OCI-LY7 (cell line): ENCODE measurements at regions not wholly inside any gene's neighbourhood (a gene's known extent, or its start where the extent isn't known, plus 50 kb on each side); places are given as distances from the start of the nearest gene placed in this dataset.

Experiments
- BruUV-seq: library from RNA; stranded (reverse); fragments of 400-500 nt; replicated peaks from 2 replicates; lab custom pipeline; 2021; lab: Mats Ljungman, UMichigan
- CTCF ChIA-PET: fragments of 300-600 bp; sonication (Branson Sonifier 250); formaldehyde crosslinking; loops from one replicate; lab custom pipeline; 2022; ENCODE audit warnings: antibody characterized with exemption; ENCODE audit not compliant: unreplicated experiment; lab: Charles Lee
- POLR2A ChIA-PET: fragments of 300-600 bp; sonication (Branson Sonifier 250); formaldehyde crosslinking; loops from one replicate; lab custom pipeline; 2022; ENCODE audit warnings: antibody characterized with exemption; lab: Charles Lee
- DNase-seq: peaks from one replicate; pipeline ENCODE4 v3.0.0-alpha.2; 2015; ENCODE audit warnings: low spot score
- H2AFZ ChIP-seq: fragments of 200-600 bp; sonication (generic), shearing (Covaris generic); 2 replicates; pipeline ENCODE4 v1.6.1; 2014; ENCODE audit warnings: mild to moderate bottlenecking, antibody characterized with exemption, low read length, moderate library complexity
- H3K27ac ChIP-seq: fragments of 200-600 bp; sonication (generic); 2 replicates; pipeline ENCODE4 v1.5.1; 2014; ENCODE audit warnings: mixed run types, low read depth, mild to moderate bottlenecking, moderate library complexity, low read length, inconsistent platforms; ENCODE audit not compliant: poor library complexity, severe bottlenecking
- H3K36me3 ChIP-seq: fragments of 200-600 bp; sonication (generic); 2 replicates; pipeline ENCODE4 v1.6.1; 2014; ENCODE audit warnings: mild to moderate bottlenecking, antibody characterized with exemption, low read length, moderate library complexity, mixed read lengths; ENCODE audit not compliant: insufficient read depth
- H3K4me1 ChIP-seq: fragments of 200-600 bp; sonication (generic); 2 replicates; pipeline ENCODE4 v1.5.1; 2014; ENCODE audit warnings: mild to moderate bottlenecking, low read length; ENCODE audit not compliant: insufficient read depth, poor library complexity, severe bottlenecking
- H3K4me2 ChIP-seq: fragments of 200-600 bp; sonication (generic); 2 replicates; pipeline ENCODE4 v1.6.1; 2014; ENCODE audit warnings: mild to moderate bottlenecking, low read length
- H3K4me3 ChIP-seq: fragments of 200-600 bp; sonication (generic); 2 replicates; pipeline ENCODE4 v1.5.1; 2014; ENCODE audit warnings: mild to moderate bottlenecking, low read depth, low read length; ENCODE audit not compliant: poor library complexity, severe bottlenecking
- H3K79me2 ChIP-seq: fragments of 200-600 bp; sonication (generic); 2 replicates; pipeline ENCODE4 v1.6.1; 2016; ENCODE audit warnings: low read depth, mild to moderate bottlenecking, low read length, moderate library complexity, mixed read lengths; ENCODE audit not compliant: insufficient read depth
- H3K9me2 ChIP-seq: fragments of 200-600 bp; sonication (generic); 2 replicates; pipeline ENCODE4 v1.6.1; 2016; ENCODE audit warnings: mild to moderate bottlenecking, low read length, mixed read lengths; ENCODE audit not compliant: insufficient read depth
- H3K9me3 ChIP-seq: fragments of 200-600 bp; sonication (generic); 2 replicates; pipeline ENCODE4 v1.6.1; 2014; ENCODE audit warnings: mild to moderate bottlenecking, mixed run types, low read length, mixed read lengths
- H4K20me1 ChIP-seq: fragments of 200-600 bp; sonication (generic); 2 replicates; pipeline ENCODE4 v1.6.1; 2014; ENCODE audit warnings: mild to moderate bottlenecking, antibody characterized with exemption, low read length, moderate library complexity, mixed read lengths; ENCODE audit not compliant: insufficient read depth
- CTCF ChIP-seq: fragments of 200-600 bp; sonication (generic); conservative IDR thresholded peaks from 2 replicates; pipeline ENCODE4 v1.5.1; 2014; ENCODE audit warnings: mild to moderate bottlenecking, antibody characterized with exemption, low read length, moderate library complexity, mixed read lengths
- EZH2phosphoT487 ChIP-seq: fragments of 200-600 bp; sonication (generic); IDR thresholded peaks from 2 replicates; pipeline ENCODE4 v1.6.1; 2018; ENCODE audit warnings: low read depth, borderline replicate concordance, mild to moderate bottlenecking, mixed run types, antibody characterized with exemption, low read length, moderate library complexity, mixed read lengths
- intact Hi-C: fragments of 100-400 bp; cut with micrococcal nuclease; formaldehyde crosslinking; loops from one replicate; pipeline ENCODE4 v1.10.0; 2022; ENCODE audit not compliant: unreplicated experiment

- DNase-seq = no peak
- H3K79me2 ChIP-seq = no peaks in the 10 kb centered on the region
- CTCF ChIA-PET = no interaction called here
- no peak overlapping the region for H2AFZ ChIP-seq
- H3K4me2 ChIP-seq = no peak overlapping the region
- H3K27ac ChIP-seq = no peak overlapping the region
- no peak overlapping the region for H3K4me3 ChIP-seq
- H3K4me1 ChIP-seq = no peaks in the 10 kb centered on the region
- intact Hi-C loops = no loop called here
- H3K36me3 ChIP-seq = no peaks in the 10 kb centered on the region
- H3K9me2 ChIP-seq = no peaks in the 10 kb centered on the region
- POLR2A ChIA-PET = no interaction called here
- BruUV-seq = no TSS peak
- H3K9me3 ChIP-seq = no peaks in the 10 kb centered on the region
- H4K20me1 ChIP-seq = no peaks in the 10 kb centered on the region
- TF ChIP-seq EZH2phosphoT487 (no peak), CTCF (no peak)
These were observed 77.9 kb upstream of the SLC66A3 start for GRCh38 chr2:11077411-11077810.

- no peaks in the 10 kb centered on the region for H3K4me1 ChIP-seq
- intact Hi-C loops = no loop called here
- H3K4me2 ChIP-seq = no peak overlapping the region
- no peaks in the 10 kb centered on the region for H3K9me3 ChIP-seq
- no TSS peak for BruUV-seq
- no peaks in the 10 kb centered on the region for H3K79me2 ChIP-seq
- TF ChIP-seq CTCF = no peak
- no peak for TF ChIP-seq EZH2phosphoT487
- no peak overlapping the region for H3K4me3 ChIP-seq
- DNase-seq = no peak
- no peaks in the 10 kb centered on the region for H4K20me1 ChIP-seq
- H2AFZ ChIP-seq = no peak overlapping the region
- no peak overlapping the region for H3K27ac ChIP-seq
- H3K36me3 ChIP-seq = no peaks in the 10 kb centered on the region
- H3K9me2 ChIP-seq = no peaks in the 10 kb centered on the region
- POLR2A ChIA-PET = interaction anchor here (0.8 kb wide), 1 partner anchor 23 kb away, joined by 3 read pairs; no protein-coding TSS in a partner anchor
- CTCF ChIA-PET = no interaction called here
These were observed 76.0 kb upstream of the SLC66A3 start for GRCh38 chr2:11079136-11079824.

- no TSS peak for BruUV-seq
- Histone ChIP-seq H3K4me2 (no peak overlapping the region), H3K9me3 (no peaks in the 10 kb centered on the region), H3K36me3 (no peaks in the 10 kb centered on the region), H4K20me1 (no peaks in the 10 kb centered on the region), H3K4me1 (no peaks in the 10 kb centered on the region), H3K4me3 (no peak overlapping the region), H3K9me2 (no peaks in the 10 kb centered on the region), H3K27ac (no peak overlapping the region), H2AFZ (no peak overlapping the region), H3K79me2 (no peaks in the 10 kb centered on the region)
- intact Hi-C loops = no loop called here
- ChIA-PET CTCF (no interaction called here), POLR2A (no interaction called here)
- no peak for TF ChIP-seq EZH2phosphoT487
- TF ChIP-seq CTCF = no peak
- DNase-seq = no peak
These were observed 74.8 kb upstream of the SLC66A3 start for GRCh38 chr2:11080253-11081115.
